Esophagus (tissue), 2 donors: ENCODE measurements at regions not wholly inside any gene's neighbourhood (a gene's known extent, or its start where the extent isn't known, plus 50 kb on each side); places are given as distances from the start of the nearest gene placed in this dataset.

Source experiments
- H3K27ac ChIP-seq, 2 donors: one replicate each; pipeline ENCODE4 v1.5.1; 2013; ENCODE audit warnings: low read depth in 2 of 2, mild to moderate bottlenecking in 2 of 2, inconsistent platforms in 1 of 2, low read length in 1 of 2, moderate library complexity in 1 of 2
- H3K27me3 ChIP-seq, 2 donors: one replicate each; pipeline ENCODE4 v1.6.1; 2013; ENCODE audit warnings: low read length in 2 of 2, control low read depth in 1 of 2, mild to moderate bottlenecking in 1 of 2; ENCODE audit not compliant: insufficient read depth in 2 of 2, control insufficient read depth in 1 of 2
- H3K36me3 ChIP-seq, 2 donors: one replicate each; pipeline ENCODE4 v1.6.1; 2013; ENCODE audit warnings: low read length in 1 of 2; ENCODE audit not compliant: control insufficient read depth in 2 of 2, insufficient read depth in 2 of 2
- H3K4me1 ChIP-seq, 2 donors: one replicate each; pipeline ENCODE4 v1.6.1; 2013; ENCODE audit warnings: low read length in 1 of 2; ENCODE audit not compliant: control insufficient read depth in 2 of 2, insufficient read depth in 2 of 2
- H3K4me3 ChIP-seq, 2 donors: one replicate each; pipeline ENCODE4 v1.5.1; 2013; ENCODE audit warnings: low read length in 2 of 2, mild to moderate bottlenecking in 2 of 2, low read depth in 1 of 2, moderate library complexity in 1 of 2
- H3K9me3 ChIP-seq, 2 donors: one replicate each; pipeline ENCODE4 v1.6.1; 2013; ENCODE audit warnings: mild to moderate bottlenecking in 2 of 2, low read depth in 1 of 2, low read length in 1 of 2, moderate library complexity in 1 of 2; ENCODE audit not compliant: control insufficient read depth in 2 of 2, insufficient read depth in 1 of 2
- WGBS, 2 donors: extraction: QIAGEN DNeasy Blood & Tissue Kit; methylation state at CpG; one replicate each; pipeline ENCODE4 v1.1.7; 2013; 5-methylcytosine and 5-hydroxymethylcytosine counted together
- donor health status: healthy with polysubstance abuse.
- donor health status: Bipolar disorder and iron deficiency.

GRCh38 chr9:28260330-28260729 is 687.0 kb upstream of the C9orf72 start:
- Histone ChIP-seq H3K27ac (no peak overlapping the region), H3K4me3 (no peak overlapping the region), H3K4me1 (no peaks in the 10 kb centered on the region), H3K27me3 (peaks cover 0 to 2% of the 10 kb centered on the region in 2 donors), H3K36me3 (no peaks in the 10 kb centered on the region), H3K9me3 (no peaks in the 10 kb centered on the region)
- 82 to 84% methylated on average over 4 of the region's 4 CpGs for WGBS, 2 donors

- Histone ChIP-seq H3K9me3 (no peaks in the 10 kb centered on the region), H3K27me3 (peaks cover 0 to 2% of the 10 kb centered on the region in 2 donors), H3K4me3 (no peak overlapping the region), H3K4me1 (no peaks in the 10 kb centered on the region), H3K36me3 (no peaks in the 10 kb centered on the region), H3K27ac (no peak overlapping the region)
- WGBS, 2 donors = 84 to 88% methylated on average over 4 of the region's 4 CpGs
These were observed 691.1 kb upstream of the C9orf72 start for GRCh38 chr9:28264368-28264767.

GRCh38 chr9:28267351-28267750 is 694.1 kb upstream of the C9orf72 start:
- H3K36me3 ChIP-seq = no peaks in the 10 kb centered on the region
- no peak overlapping the region for H3K27ac ChIP-seq
- no peaks in the 10 kb centered on the region for H3K27me3 ChIP-seq
- H3K4me3 ChIP-seq = no peak overlapping the region
- H3K4me1 ChIP-seq = no peaks in the 10 kb centered on the region
- WGBS, 2 donors = 72 to 81% methylated on average over 6 of the region's 6 CpGs
- H3K9me3 ChIP-seq = no peaks in the 10 kb centered on the region

- H3K9me3 ChIP-seq = no peaks in the 10 kb centered on the region
- H3K36me3 ChIP-seq = no peaks in the 10 kb centered on the region
- WGBS, 2 donors = 82 to 83% methylated on average over 4 of the region's 4 CpGs
- no peaks in the 10 kb centered on the region for H3K4me1 ChIP-seq
- H3K27ac ChIP-seq = no peak overlapping the region
- H3K4me3 ChIP-seq = no peak overlapping the region
- no peaks in the 10 kb centered on the region for H3K27me3 ChIP-seq
These were observed 696.9 kb upstream of the C9orf72 start for GRCh38 chr9:28270156-28270555.

- no peak overlapping the region for H3K27ac ChIP-seq
These were observed 698.8 kb upstream of the C9orf72 start for GRCh38 chr9:28272127-28272526.

GRCh38 chr9:28287455-28287854 is 714.2 kb upstream of the C9orf72 start:
- Histone ChIP-seq H3K27me3 (no peaks in the 10 kb centered on the region), H3K36me3 (no peaks in the 10 kb centered on the region), H3K4me1 (no peaks in the 10 kb centered on the region), H3K4me3 (no peak overlapping the region), H3K9me3 (no peaks in the 10 kb centered on the region), H3K27ac (no peak overlapping the region)
- WGBS, 2 donors = 55 to 56% methylated on average over 4 of the region's 4 CpGs

More at GRCh38 chr9:28272127-28272526, 698.8 kb upstream of the C9orf72 start:
- Histone ChIP-seq H3K9me3 (no peaks in the 10 kb centered on the region), H3K4me3 (no peak overlapping the region), H3K27me3 (no peaks in the 10 kb centered on the region), H3K4me1 (no peaks in the 10 kb centered on the region), H3K36me3 (no peaks in the 10 kb centered on the region)
- WGBS, 2 donors = 80 to 82% methylated on average over 4 of the region's 4 CpGs

- H3K4me1 ChIP-seq = no peaks in the 10 kb centered on the region
- no peak overlapping the region for H3K4me3 ChIP-seq
- no peaks in the 10 kb centered on the region for H3K27me3 ChIP-seq
- H3K9me3 ChIP-seq = no peaks in the 10 kb centered on the region
- no peak overlapping the region for H3K27ac ChIP-seq
- H3K36me3 ChIP-seq = no peaks in the 10 kb centered on the region
These were observed 716.5 kb upstream of the C9orf72 start for GRCh38 chr9:28289746-28290145.

GRCh38 chr9:28293369-28294090 is 720.2 kb upstream of the C9orf72 start:
- Histone ChIP-seq H3K27ac (no peak overlapping the region), H3K4me1 (no peaks in the 10 kb centered on the region), H3K4me3 (no peak overlapping the region), H3K27me3 (no peaks in the 10 kb centered on the region), H3K36me3 (no peaks in the 10 kb centered on the region), H3K9me3 (no peaks in the 10 kb centered on the region)
- WGBS, 2 donors = 50 to 60% methylated on average over 3 of the region's 3 CpGs

- Histone ChIP-seq H3K27me3 (no peaks in the 10 kb centered on the region), H3K4me3 (no peak overlapping the region), H3K9me3 (no peaks in the 10 kb centered on the region), H3K27ac (no peak overlapping the region), H3K4me1 (no peaks in the 10 kb centered on the region), H3K36me3 (no peaks in the 10 kb centered on the region)
These were observed 728.0 kb upstream of the C9orf72 start for GRCh38 chr9:28301281-28301680.

- Histone ChIP-seq H3K27ac (no peak overlapping the region), H3K4me3 (no peak overlapping the region), H3K9me3 (no peaks in the 10 kb centered on the region), H3K36me3 (no peaks in the 10 kb centered on the region), H3K27me3 (no peaks in the 10 kb centered on the region), H3K4me1 (no peaks in the 10 kb centered on the region)
- 61 to 69% methylated on average over 1 of the region's 1 CpG for WGBS, 2 donors
These were observed 744.5 kb upstream of the C9orf72 start for GRCh38 chr9:28317745-28318144.
